ENCODE measurements at regions not wholly inside any gene's neighbourhood (a gene's known extent, or its start where the extent isn't known, plus 50 kb on each side); places are given as distances from the start of the nearest gene placed in this dataset.
A peak's percentile ranks its signal among the peaks of the same experiment; 100 is the strongest.

DNA sequence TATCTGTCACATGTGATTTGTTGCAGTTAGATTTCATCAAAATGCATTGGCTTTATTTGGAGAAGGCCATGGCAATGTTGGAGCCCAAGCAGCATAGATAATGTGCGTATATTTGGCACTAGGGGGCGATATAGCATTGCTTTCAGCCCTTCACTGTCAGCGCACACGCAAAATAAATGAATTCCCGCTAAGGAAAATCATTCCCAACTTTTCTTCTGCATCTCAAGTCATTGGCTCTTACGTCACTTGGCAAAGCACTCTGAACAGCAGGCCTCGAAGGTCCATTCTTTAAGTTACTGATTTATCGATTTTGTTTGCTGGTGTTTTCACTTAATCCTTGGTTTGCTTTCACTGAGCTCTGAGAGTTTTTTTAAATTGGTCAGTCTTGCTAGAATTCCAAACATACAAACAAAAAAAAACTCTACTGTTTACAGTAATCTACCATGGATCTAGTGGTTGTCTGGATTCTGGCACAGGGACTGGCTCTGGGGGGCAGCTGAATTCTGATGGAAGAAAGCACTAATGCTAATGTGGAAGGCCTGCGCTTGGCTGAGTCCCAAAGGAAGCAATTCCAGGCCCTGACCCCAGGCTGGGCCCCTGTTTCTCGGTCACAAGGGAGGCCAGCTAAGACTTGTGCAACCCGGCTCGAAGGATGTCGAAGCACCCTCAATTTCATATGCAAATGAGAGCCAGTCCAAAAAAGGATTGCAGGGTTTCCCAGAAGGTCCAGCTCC, 97.7 kb upstream of the IPO5 start:
- DNase-seq (ENCODE audit: extremely low read depth, low read depth) = peak; percentile 68
- TF ChIP-seq, protein P1, sequence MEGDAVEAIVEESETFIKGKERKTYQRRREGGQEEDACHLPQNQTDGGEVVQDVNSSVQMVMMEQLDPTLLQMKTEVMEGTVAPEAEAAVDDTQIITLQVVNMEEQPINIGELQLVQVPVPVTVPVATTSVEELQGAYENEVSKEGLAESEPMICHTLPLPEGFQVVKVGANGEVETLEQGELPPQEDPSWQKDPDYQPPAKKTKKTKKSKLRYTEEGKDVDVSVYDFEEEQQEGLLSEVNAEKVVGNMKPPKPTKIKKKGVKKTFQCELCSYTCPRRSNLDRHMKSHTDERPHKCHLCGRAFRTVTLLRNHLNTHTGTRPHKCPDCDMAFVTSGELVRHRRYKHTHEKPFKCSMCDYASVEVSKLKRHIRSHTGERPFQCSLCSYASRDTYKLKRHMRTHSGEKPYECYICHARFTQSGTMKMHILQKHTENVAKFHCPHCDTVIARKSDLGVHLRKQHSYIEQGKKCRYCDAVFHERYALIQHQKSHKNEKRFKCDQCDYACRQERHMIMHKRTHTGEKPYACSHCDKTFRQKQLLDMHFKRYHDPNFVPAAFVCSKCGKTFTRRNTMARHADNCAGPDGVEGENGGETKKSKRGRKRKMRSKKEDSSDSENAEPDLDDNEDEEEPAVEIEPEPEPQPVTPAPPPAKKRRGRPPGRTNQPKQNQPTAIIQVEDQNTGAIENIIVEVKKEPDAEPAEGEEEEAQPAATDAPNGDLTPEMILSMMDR (IDR thresholded peaks at IDR 0.05; ENCODE audit: low read depth, low read length) = peak; percentile 79

DNA sequence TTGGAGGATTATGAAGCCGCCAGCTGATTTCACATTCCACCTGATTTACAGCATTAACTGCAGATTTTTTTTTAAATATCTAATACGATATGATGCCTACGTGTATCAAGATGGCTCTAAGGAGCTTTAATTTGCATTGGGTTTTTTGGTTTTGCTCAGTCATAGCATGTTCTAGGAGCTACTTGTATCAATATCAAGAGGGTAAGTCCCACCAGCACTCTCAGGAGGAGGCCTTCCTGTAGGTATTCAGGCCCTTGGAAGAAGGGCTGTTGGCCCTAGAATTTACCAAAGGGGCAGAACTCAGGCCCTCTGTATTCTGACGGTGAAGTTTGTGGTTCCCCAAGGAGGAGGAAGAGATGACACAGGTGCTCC, 97.2 kb upstream of the IPO5 start:
- DNase-seq (ENCODE audit: extremely low read depth, low read depth) = no peak
- TF ChIP-seq, protein P1 (IDR thresholded peaks at IDR 0.05; ENCODE audit: low read depth, low read length) = no peak

DNA sequence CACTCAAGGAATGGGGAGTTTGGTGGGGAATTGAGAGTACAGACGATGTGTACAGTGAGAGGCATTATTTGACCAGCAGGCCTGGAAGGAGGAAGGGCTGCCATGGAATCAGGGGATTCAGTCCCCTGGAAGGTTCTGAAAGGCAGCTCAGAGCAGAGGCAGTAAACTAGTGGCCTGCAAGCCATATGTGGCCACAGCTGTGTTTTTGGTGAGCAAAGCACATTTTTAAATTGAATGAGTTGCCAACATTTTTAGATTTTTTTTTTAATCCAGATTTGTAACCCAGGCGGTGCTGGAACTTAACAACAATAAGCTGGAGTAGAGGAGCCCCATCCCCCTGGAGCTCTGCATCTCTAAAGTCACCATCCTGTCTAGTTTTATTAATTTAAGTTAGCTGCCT, 95.3 kb upstream of the IPO5 start:
- no peak for DNase-seq (ENCODE audit: extremely low read depth, low read depth)

DNA sequence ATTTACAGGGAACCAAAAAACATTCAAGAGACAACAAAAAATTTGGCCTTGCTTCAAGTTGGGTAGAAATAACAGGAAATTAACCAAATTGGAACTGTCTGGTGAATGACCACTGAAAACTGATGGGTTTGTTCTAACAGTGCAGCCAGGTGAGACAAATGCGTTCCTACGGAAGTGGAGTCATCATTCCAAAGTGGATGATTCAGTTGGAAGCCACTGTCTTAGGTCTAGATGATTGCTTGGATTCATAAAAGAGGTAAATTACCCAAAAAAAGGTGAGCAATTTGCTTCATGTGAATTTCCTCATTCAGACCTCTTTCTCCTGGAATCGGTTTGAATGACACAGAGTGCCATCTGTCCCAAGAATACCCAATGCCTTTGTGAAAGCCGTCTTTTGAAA, 87.1 kb upstream of the IPO5 start:
- TF ChIP-seq, protein P1 (IDR thresholded peaks at IDR 0.05; ENCODE audit: low read depth, low read length) = no peak
- DNase-seq (ENCODE audit: extremely low read depth, low read depth) = no peak

More for the DNA sequence above, 95.3 kb upstream of the IPO5 start:
- TF ChIP-seq, protein P1 (IDR thresholded peaks at IDR 0.05; ENCODE audit: low read depth, low read length) = no peak

DNA sequence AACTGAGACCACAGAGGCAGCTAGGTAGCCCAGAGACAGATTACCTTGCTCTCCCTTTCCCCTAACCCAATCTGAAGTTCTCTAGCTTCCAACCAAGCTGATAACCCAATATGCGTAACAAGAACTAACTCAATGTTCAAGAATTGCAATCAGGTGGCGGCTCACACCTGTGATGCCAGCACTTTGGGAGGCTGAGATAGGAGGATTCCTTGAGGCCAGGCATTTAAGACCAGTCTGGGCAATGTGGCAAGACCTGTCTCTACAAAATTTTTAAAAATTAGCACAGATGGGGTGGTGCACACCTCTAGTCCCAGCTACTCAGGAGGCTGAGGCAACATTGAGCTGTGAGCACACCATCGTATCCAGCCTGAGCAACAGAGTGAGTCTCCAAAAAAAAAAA, 86.7 kb upstream of the IPO5 start:
- DNase-seq (ENCODE audit: extremely low read depth, low read depth) = no peak
- TF ChIP-seq, protein P1 (IDR thresholded peaks at IDR 0.05; ENCODE audit: low read depth, low read length) = no peak

DNA sequence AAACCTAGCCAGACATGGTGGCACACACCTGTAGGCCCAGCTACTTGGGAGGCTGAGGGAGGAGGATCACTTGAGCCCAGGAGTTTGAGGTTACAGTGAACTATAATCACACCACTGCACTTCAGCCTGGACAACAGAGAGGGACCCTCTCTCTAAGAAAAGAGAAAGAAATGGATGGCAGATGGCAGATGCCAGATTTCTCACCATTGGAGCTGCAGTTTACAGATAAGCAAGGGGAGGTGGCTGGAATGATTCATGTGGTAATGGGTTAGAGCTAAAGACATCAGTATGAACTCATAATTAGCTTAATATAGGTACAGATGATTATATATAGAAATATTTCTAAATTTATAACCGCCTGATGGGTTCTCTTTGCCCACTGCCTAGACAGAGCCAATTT, 80.1 kb upstream of the IPO5 start:
- no peak for DNase-seq (ENCODE audit: extremely low read depth, low read depth)
- TF ChIP-seq, protein P1 (IDR thresholded peaks at IDR 0.05; ENCODE audit: low read depth, low read length) = no peak

DNA sequence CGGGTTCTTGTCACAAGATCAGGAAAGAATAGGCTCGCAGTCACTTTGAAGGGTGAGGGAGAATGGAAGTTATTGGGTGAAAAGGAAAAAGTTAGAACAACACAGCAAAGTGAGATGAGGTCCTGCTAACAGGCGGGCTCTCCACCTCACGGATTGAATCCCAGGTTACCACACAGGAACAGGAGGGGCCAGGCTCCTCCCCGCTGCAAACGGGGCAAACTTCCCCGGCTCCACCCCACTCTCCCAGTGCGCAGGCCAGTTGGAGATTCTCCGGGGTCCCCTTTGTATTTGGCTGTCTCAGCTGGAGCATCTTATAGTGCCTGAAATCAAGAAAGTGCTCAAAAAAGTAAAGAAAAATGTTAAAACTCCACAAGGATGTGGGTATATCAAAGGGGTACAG, 78.3 kb upstream of the IPO5 start:
- DNase-seq (ENCODE audit: extremely low read depth, low read depth) = no peak
- TF ChIP-seq, protein P1 (IDR thresholded peaks at IDR 0.05; ENCODE audit: low read depth, low read length) = no peak
